HG02973 (cell line): ENCODE measurements at regions not wholly inside any gene's neighbourhood (a gene's known extent, or its start where the extent isn't known, plus 50 kb on each side); places are given as distances from the start of the nearest gene placed in this dataset.

ENCODE experiments used
- ATAC-seq: cut with Tn5 transposase; IDR thresholded peaks from one replicate; pipeline ENCODE4 v1.9.1; 2021; ENCODE audit warnings: moderate library complexity; ENCODE audit not compliant: unreplicated experiment

- ATAC-seq: no peak
These were observed 107.4 kb downstream of the NCOR2 start for GRCh38 chr12:124459852-124460645.

GRCh38 chr12:124458992-124459851 is 108.2 kb downstream of the NCOR2 start:
- no peak for ATAC-seq

DNA sequence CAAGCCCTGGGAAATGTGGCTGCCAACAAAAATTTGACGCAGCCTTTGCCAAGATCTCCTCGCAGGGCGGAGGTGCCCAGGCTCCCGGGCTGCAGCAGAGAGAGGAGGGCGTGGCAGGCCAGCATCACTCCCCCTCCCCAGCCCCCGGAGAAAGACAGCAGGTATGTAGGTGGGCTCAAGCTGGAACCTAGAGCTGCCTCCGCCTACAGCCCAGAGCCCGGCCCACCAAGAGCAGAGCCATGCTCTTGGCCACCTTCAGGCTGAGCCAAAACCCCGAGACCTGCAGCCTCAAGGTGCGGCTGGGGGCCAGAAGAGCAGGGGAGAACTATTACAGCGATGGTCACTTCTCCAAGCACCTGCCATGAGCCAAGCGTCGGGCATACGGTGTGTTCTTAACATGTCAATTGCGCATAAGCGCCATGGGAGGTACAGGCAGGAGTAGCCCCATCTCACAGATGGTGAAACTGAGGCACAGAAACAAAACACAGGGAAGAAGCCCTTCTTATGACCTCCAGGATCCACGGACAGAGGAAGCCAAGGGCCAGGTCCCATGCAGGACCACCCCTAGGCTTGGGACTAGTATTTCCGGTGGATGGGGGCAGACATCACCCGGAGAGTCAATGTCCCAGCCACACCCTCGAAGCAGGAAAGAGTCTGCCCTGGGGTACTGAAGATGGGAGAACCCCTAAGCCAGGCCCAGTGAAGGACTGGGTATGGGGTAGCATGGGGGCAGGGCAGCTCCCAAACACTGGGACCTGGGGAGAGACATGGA is 109.0 kb downstream of the NCOR2 start:
- ATAC-seq: no peak

DNA sequence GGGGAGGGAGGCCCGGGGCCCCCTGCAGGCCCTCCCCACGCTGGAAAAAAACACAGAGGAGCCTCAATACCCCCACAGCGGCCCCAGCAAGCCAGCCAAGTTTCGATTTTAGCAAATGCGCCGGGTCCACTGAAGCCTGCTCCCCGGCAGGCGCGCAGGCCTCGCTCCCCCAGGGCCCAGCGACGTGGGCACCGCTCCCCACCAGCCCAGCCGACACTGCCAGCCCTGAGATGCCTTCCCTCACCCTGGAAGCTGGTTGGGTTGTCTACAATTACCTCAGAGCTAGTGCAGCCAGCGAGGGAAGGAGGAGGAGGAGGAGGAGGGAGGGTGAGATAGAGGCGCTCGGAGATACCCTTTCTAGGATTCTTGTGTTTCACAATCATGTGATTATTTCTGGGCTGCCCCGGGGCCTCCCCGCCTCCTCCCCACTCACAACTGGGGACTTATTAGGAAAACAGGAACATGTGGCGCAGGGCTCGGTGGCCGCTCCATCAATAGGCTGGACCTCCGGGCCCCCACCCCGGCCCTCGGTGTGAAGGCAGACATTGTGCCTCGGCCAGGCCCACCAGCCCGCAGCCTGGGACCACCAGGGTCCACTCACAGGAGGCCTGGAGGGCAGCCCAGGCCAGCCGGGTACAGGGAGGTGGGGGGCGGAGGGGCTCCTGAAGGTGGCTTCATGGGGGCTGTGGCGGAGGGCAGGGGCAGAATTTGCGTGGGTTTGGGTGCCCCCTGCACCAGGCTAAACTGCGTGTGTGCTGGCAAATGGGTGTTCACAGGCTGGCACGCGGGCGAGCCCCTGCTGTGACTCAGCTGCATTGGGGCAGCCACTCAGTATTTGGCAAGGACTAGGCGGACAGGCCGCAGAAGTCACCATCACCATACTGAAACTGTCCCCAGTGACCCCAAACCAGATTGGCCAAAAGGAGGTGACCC is 109.9 kb downstream of the NCOR2 start:
- ATAC-seq: peak; percentile 28

- ATAC-seq: no peak
These were observed 110.7 kb downstream of the NCOR2 start for GRCh38 chr12:124456652-124457152.

- ATAC-seq: no peak
These were observed 111.2 kb downstream of the NCOR2 start for GRCh38 chr12:124456133-124456651.

DNA sequence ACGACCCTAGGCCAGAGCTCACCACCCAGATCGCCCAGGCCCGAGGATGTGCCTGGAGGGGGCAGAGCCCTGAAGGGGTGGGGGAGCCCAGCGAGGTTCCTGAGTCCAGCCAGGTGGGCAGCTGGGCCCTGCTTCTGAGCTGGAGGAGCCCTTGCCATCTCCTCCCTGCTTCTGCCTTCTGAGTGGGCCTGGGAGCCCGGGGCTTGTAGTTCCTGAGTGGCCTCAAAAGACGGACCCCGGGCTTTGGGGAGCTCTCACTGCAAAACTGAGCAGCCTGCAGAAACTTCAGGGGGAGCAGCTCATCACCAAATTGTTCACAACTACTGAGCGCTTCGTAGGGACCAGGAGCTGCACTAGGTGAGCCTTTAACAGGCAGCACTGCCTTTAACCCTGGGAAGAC is 112.1 kb downstream of the NCOR2 start:
- no peak for ATAC-seq

- ATAC-seq: no peak
These were observed 112.7 kb downstream of the NCOR2 start for GRCh38 chr12:124454735-124455134.

GRCh38 chr12:124454352-124454725 is 113.1 kb downstream of the NCOR2 start:
- ATAC-seq: no peak

DNA sequence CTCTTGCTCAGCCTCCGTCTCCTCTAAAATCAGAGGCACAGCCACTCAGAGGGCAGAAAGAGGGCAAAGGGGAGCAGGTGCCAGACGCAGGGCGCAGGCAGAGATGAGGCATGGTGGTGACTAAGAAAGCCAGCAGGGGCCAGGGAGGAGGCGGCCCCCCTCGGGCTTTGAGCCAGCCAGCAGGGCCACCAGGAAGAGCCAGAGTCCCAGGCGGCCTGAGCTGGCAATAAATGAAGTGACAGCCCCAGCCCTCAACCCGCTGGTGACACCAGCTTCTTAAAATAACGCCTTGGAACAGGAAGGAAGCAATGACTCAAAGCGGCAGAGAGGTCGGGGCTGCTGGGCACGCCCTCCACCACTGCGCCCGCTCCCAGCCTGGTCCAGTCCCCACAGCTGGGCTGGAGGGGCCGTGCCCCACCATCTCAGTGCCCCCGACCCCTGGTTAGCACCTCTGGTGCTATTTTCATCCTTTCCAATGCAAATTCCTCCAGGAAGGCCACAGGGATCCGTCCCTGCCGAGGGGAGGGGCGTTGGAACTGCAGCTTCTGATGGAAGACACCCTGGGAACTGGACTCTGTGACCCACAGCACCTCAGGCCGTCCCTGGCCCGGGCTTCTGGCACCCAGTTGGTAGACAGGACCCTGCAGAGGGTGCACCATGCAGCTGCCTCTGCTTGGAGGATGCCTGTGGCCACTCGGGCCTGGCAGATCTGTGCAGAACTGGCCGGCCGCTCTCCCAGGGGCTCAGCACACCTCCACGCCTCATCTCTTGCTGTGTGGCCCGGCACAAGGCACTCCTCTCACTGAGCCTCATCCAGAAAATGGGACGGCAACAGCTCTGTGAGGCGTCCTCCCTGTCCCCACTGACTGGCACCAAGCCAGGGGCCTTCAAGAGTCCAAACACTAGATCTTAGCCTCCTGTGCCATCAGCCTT is 113.7 kb downstream of the NCOR2 start:
- ATAC-seq: peak; percentile 68

DNA sequence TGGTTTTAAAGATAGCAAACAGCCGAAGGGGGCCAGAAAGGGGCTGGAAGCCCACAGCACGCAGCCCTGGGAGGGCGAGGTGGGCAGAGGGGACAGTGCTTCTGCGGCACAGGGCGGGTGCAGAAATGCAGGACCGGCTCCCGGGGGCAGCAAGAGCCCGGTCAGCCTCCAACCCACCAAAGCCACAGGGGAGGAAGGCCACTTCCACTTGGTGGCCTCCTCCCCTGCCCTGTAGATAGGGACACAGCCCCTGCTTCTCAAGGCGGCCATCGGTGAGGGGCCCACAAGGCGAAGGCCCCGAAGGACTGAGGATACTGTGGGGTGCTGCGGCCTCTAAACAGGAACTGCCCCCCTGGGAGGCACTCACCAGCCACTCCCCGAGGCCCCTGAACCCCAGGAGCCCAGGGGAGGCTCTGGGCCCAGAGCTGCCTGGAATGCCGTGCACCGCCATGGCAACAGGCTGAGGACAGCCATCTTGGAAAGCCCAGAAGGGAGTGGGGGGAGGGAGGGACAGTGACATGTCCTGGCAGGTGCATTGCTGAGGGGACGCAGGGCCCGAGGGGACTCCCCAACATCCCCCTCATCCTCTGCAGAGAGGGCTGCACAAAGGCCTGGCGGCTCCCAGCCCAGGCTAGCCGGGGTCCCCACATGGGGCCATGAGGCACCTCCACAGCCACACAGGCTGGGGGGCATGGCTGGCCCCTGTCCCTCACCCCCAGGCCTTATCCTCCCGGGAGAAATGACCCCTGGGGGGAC is 114.7 kb downstream of the NCOR2 start:
- no peak for ATAC-seq

DNA sequence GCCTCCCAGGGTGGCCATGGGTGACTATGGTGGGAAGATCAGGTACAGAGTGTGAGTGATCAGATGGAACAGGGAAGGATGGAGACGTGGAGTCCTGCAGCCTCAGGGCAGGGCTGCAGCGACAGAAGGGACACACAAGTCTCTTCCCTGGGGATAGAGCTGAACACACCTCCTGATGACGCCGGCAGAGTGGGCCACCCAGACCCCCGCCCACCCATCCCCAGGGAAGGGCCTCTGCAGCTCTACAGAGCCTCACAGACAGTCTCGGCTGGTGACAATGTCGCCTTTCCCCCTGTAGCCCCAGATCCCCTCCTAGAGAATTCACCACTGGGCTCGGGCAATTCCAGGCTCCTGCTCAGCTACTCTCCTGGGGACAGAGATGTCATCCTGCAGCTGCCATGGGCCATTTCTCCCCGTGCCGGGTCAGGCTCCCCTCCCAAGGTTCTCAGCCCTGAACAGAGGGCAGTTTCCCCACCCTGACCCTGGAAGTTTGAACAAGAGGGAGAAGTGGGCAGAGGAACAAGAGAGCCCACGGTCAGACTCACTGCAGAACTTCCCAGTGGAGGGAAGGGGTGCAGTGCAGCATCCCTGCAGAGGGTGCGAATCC is 115.7 kb downstream of the NCOR2 start:
- ATAC-seq: no peak

DNA sequence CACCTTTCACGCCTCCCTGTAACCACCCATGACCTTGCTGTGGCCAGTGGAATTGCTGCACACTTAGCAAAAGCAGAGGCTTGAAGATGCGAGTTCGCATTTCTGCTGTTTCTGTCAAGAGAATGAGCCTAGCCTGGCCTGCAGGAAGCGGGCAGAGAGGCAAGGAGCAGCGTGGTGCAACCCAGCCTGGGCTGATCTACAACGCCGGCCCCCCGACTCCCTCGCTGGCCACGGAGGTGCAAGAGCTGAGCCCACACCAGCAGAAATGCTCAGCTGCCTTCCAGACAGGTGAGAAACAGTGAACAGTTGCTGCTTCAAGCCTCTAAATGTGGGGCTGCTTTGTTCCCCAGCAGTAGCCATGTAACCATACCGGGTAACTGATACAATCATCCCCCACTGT is 116.4 kb downstream of the NCOR2 start:
- no peak for ATAC-seq

DNA sequence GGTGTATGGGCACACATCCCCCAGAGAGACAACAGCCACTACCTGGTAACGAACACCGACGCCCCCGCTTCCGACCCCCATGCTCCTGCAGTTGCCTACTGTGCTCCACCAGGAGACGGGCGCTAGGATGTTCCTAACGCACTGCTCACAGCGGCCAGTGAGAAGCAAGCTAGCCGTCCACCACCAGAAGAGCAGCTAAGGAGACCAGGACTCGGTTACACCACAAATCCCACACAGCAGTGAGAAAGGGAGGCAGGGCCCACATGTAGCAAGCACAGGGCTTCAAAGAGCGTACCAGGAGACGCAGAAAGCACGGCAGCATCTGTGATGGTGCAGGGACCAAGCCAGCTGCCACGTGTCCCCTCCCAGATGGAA is 117.0 kb downstream of the NCOR2 start:
- no peak for ATAC-seq

GRCh38 chr12:124449623-124450375 is 117.6 kb downstream of the NCOR2 start:
- no peak for ATAC-seq

- no peak for ATAC-seq
These were observed 118.3 kb downstream of the NCOR2 start for GRCh38 chr12:124448955-124449622.
